GM23248 (cell line): ENCODE measurements at regions not wholly inside any gene's neighbourhood (a gene's known extent, or its start where the extent isn't known, plus 50 kb on each side); places are given as distances from the start of the nearest gene placed in this dataset.

Experiments used
- EZH2 ChIP-seq: fragments of 200-600 bp; sonication (generic); IDR thresholded peaks from 2 replicates; pipeline ENCODE4 v1.6.1; 2018; ENCODE audit warnings: antibody characterized with exemption, mild to moderate bottlenecking; ENCODE audit not compliant: insufficient read depth, poor library complexity, severe bottlenecking
- EZH2phosphoT487 ChIP-seq: fragments of 200-600 bp; sonication (generic); IDR thresholded peaks from 2 replicates; pipeline ENCODE4 v1.6.1; 2018; ENCODE audit warnings: antibody characterized with exemption, moderate library complexity, mild to moderate bottlenecking, low read depth; ENCODE audit not compliant: insufficient read depth

GRCh38 chr17:52376137-52376536, 217.6 kb upstream of the CA10 start:
- no peak for TF ChIP-seq EZH2
- no peak for TF ChIP-seq EZH2phosphoT487
